CD14-positive monocyte (primary cell): ENCODE measurements at regions not wholly inside any gene's neighbourhood (a gene's known extent, or its start where the extent isn't known, plus 50 kb on each side); places are given as distances from the start of the nearest gene placed in this dataset.

Experiments used
- DNase-seq, 3 donors: peaks; one replicate each; pipeline ENCODE4 v3.0.0-alpha.2; 2011 to 2022
- H2AFZ ChIP-seq: 2 replicates; pipeline ENCODE4 v1.6.0; 2012; ENCODE audit warnings: mild to moderate bottlenecking, low read depth, low read length, inconsistent platforms; ENCODE audit not compliant: insufficient read depth, poor library complexity, severe bottlenecking
- H3K27ac ChIP-seq, 2 donors: 1 replicate in 1 of 2; 2 replicates in 1 of 2; pipeline ENCODE4 v1.5.1; 2012 to 2013; ENCODE audit warnings: low read length in 2 of 2, control low read depth in 1 of 2, inconsistent platforms in 1 of 2, low read depth in 1 of 2, mild to moderate bottlenecking in 1 of 2
- H3K27me3 ChIP-seq, 2 donors: one replicate each; pipeline versions ENCODE4 v1.6.0 to v1.6.1; 2011 to 2013; ENCODE audit warnings: low read length in 2 of 2; ENCODE audit not compliant: control insufficient read depth in 2 of 2, insufficient read depth in 2 of 2
- H3K36me3 ChIP-seq, 2 donors: replicated peaks in 1 of 2; 1 replicate in 1 of 2; 2 replicates in 1 of 2; pipeline versions ENCODE4 v1.5.1 to v1.6.1; 2012 to 2013; ENCODE audit warnings: low read length in 2 of 2, control low read depth in 1 of 2, inconsistent platforms in 1 of 2, mild to moderate bottlenecking in 1 of 2; ENCODE audit not compliant: insufficient read depth in 2 of 2, control insufficient read depth in 1 of 2
- H3K4me1 ChIP-seq, 2 donors: 1 replicate in 1 of 2; 2 replicates in 1 of 2; pipeline versions ENCODE4 v1.5.1 to v1.6.1; 2012 to 2013; ENCODE audit warnings: low read length in 2 of 2, control low read depth in 1 of 2, inconsistent platforms in 1 of 2, mild to moderate bottlenecking in 1 of 2, moderate library complexity in 1 of 2; ENCODE audit not compliant: insufficient read depth in 2 of 2, control insufficient read depth in 1 of 2
- H3K4me2 ChIP-seq: replicated peaks from 2 replicates; pipeline ENCODE3; 2012; ENCODE audit warnings: low read length, moderate library complexity, mild to moderate bottlenecking; ENCODE audit not compliant: poor library complexity, severe bottlenecking; ENCODE audit errors: extremely low read depth
- H3K4me3 ChIP-seq, 3 experiments: fragments of 200-600 bp in 1 of 3; sonication (generic) in 1 of 3; replicated peaks in 1 of 3; 1 replicate in 2 of 3; 2 replicates in 1 of 3; pipeline ENCODE4 v1.5.1; 2011 to 2013; ENCODE audit warnings: low read length in 3 of 3, mild to moderate bottlenecking in 3 of 3, control low read depth in 2 of 3, low read depth in 2 of 3, inconsistent platforms in 1 of 3, moderate library complexity in 1 of 3
- H3K79me2 ChIP-seq: 2 replicates; pipeline ENCODE4 v1.6.0; 2012; ENCODE audit warnings: mild to moderate bottlenecking, control low read depth, inconsistent platforms, low read length, moderate library complexity; ENCODE audit not compliant: insufficient read depth
- H3K9ac ChIP-seq: 2 replicates; pipeline ENCODE4 v1.6.0; 2017; ENCODE audit warnings: low read length, mild to moderate bottlenecking; ENCODE audit not compliant: insufficient read depth, poor library complexity, severe bottlenecking
- H3K9me3 ChIP-seq, 2 donors: replicated peaks in 1 of 2; 1 replicate in 1 of 2; 2 replicates in 1 of 2; pipeline versions ENCODE4 v1.5.1 to v1.6.1; 2012 to 2013; ENCODE audit warnings: low read length in 2 of 2, control low read depth in 1 of 2; ENCODE audit not compliant: control insufficient read depth in 1 of 2, insufficient read depth in 1 of 2
- H4K20me1 ChIP-seq: 2 replicates; pipeline ENCODE4 v1.6.0; 2012; ENCODE audit warnings: mild to moderate bottlenecking, low read length, control low read depth, moderate library complexity; ENCODE audit not compliant: insufficient read depth
- H3K27ac Mint-ChIP-seq, 7 donors: one replicate each; pipeline ENCODE4 v1.8.0; 2020; ENCODE audit warnings: mild to moderate bottlenecking in 7 of 7, mixed read lengths in 7 of 7, moderate library complexity in 6 of 7, inconsistent platforms in 2 of 7
- H3K27me3 Mint-ChIP-seq, 3 donors: one replicate each; pipeline ENCODE4 v1.8.0; 2021 to 2022; ENCODE audit warnings: low read depth in 3 of 3, mild to moderate bottlenecking in 3 of 3, mixed read lengths in 3 of 3, moderate library complexity in 3 of 3, inconsistent platforms in 1 of 3
- H3K36me3 Mint-ChIP-seq, 2 donors: one replicate each; pipeline ENCODE4 v1.8.0; 2020; ENCODE audit warnings: mixed read lengths in 2 of 2, inconsistent platforms in 1 of 2, mild to moderate bottlenecking in 1 of 2
- H3K4me1 Mint-ChIP-seq: one replicate; pipeline ENCODE4 v1.8.0; 2020; ENCODE audit warnings: mild to moderate bottlenecking, mixed read lengths
- H3K4me3 Mint-ChIP-seq, 2 donors: one replicate each; pipeline ENCODE4 v1.8.0; 2020; ENCODE audit warnings: mild to moderate bottlenecking in 2 of 2, mixed read lengths in 2 of 2, moderate library complexity in 1 of 2
- H3K9me3 Mint-ChIP-seq, 7 donors: one replicate each; pipeline ENCODE4 v1.8.0; 2020 to 2022; ENCODE audit warnings: mixed read lengths in 7 of 7, mild to moderate bottlenecking in 6 of 7, moderate library complexity in 6 of 7, inconsistent platforms in 2 of 7
- CTCF ChIP-seq: fragments of 200-600 bp; IDR thresholded peaks from one replicate; pipeline ENCODE4 v1.8.0; 2022; ENCODE audit warnings: antibody characterized with exemption, mild to moderate bottlenecking
- WGBS: methylation state at CpG from one replicate; pipeline ENCODE4 v1.1.5; 2013; ENCODE audit warnings: missing lambda C conversion rate; ENCODE audit not compliant: insufficient coverage; 5-methylcytosine and 5-hydroxymethylcytosine counted together
- intact Hi-C, 2 donors: fragments of 100-400 bp; cut with micrococcal nuclease; formaldehyde crosslinking; loops; one replicate each; pipeline versions ENCODE4 v1.15.0 to v1.15.1; 2023

GRCh38 chr14:26841920-26842741, 244.3 kb upstream of the NOVA1 start:
- Histone ChIP-seq H3K79me2 (no peaks in the 10 kb centered on the region), H3K27me3 (no peaks in the 10 kb centered on the region), H3K9me3 (no peaks in the 10 kb centered on the region), H3K4me1 (no peaks in the 10 kb centered on the region), H3K36me3 (no peaks in the 10 kb centered on the region), H3K4me3 (no peak overlapping the region), H3K9ac (no peak overlapping the region), H3K27ac (no peak overlapping the region), H2AFZ (no peak overlapping the region), H4K20me1 (no peaks in the 10 kb centered on the region), H3K4me2 (no peak overlapping the region)
- Mint-ChIP-seq H3K27ac (no peak overlapping the region), H3K9me3 (peaks cover 0 to 4% (median 0%) of the 10 kb centered on the region in 7 donors), H3K36me3 (no peaks in the 10 kb centered on the region), H3K4me3 (no peak overlapping the region), H3K27me3 (no peaks in the 10 kb centered on the region), H3K4me1 (no peaks in the 10 kb centered on the region)
- DNase-seq: no peak
- WGBS: no CpG with 5 or more reads among the region's 3 CpGs
- intact Hi-C loops: no loop called here
- TF ChIP-seq CTCF: no peak

GRCh38 chr14:26845151-26845818, 247.5 kb upstream of the NOVA1 start:
- H3K36me3 Mint-ChIP-seq: no peaks in the 10 kb centered on the region
- no peaks in the 10 kb centered on the region for H3K27me3 Mint-ChIP-seq
- H3K4me2 ChIP-seq: no peak overlapping the region
- no peaks in the 10 kb centered on the region for H3K27me3 ChIP-seq
- intact Hi-C loops: no loop called here
- H3K27ac ChIP-seq: no peak overlapping the region
- no peak overlapping the region for H2AFZ ChIP-seq
- 77% methylated on average over 4 of the region's 6 CpGs for WGBS
- H3K27ac Mint-ChIP-seq: no peak overlapping the region
- no peaks in the 10 kb centered on the region for H3K4me1 ChIP-seq
- H4K20me1 ChIP-seq: no peaks in the 10 kb centered on the region
- no peak for TF ChIP-seq CTCF
- H3K4me3 ChIP-seq: no peak overlapping the region
- H3K9me3 ChIP-seq: no peaks in the 10 kb centered on the region
- peaks cover 0 to 4% (median 3%) of the 10 kb centered on the region in 7 donors for H3K9me3 Mint-ChIP-seq
- no peaks in the 10 kb centered on the region for H3K79me2 ChIP-seq
- no peak overlapping the region for H3K4me3 Mint-ChIP-seq
- no peaks in the 10 kb centered on the region for H3K36me3 ChIP-seq
- no peak overlapping the region for H3K9ac ChIP-seq
- H3K4me1 Mint-ChIP-seq: no peaks in the 10 kb centered on the region
- no peak for DNase-seq
